IMR-90 (cell line): ENCODE measurements at regions not wholly inside any gene's neighbourhood (a gene's known extent, or its start where the extent isn't known, plus 50 kb on each side); places are given as distances from the start of the nearest gene placed in this dataset.

Experiments used
- ATAC-seq: fragments of 200-7000 bp; cut with Tn5 transposase; 2 replicates; pipeline ENCODE4 v1.9.1; 2020; ENCODE audit warnings: low read depth, mild to moderate bottlenecking, moderate library complexity
- BruUV-seq: library from RNA; stranded (reverse); fragments of 400-500 nt; replicated peaks from 2 replicates; lab custom pipeline; 2021; lab: Mats Ljungman, UMichigan
- CTCF ChIA-PET: fragments of 300-600 bp; formaldehyde crosslinking; extraction: SDS; loops from one replicate; lab custom pipeline; 2021; ENCODE audit warnings: antibody characterized with exemption; lab: Yijun Ruan, JAX
- POLR2A ChIA-PET: fragments of 300-600 bp; sonication (Branson Sonifier 250); formaldehyde crosslinking; loops from one replicate; lab custom pipeline; 2022; ENCODE audit warnings: antibody characterized with exemption; ENCODE audit not compliant: unreplicated experiment; lab: Charles Lee
- DNase-seq: peaks from one replicate; pipeline ENCODE4 v3.0.0; 2013
- H2AFZ ChIP-seq: replicated peaks from 2 replicates; pipeline ENCODE3; 2013; ENCODE audit warnings: low read length, mild to moderate bottlenecking; ENCODE audit not compliant: poor library complexity
- H2AK5ac ChIP-seq: 2 replicates; pipeline ENCODE4 v1.6.1; 2013; ENCODE audit warnings: low read depth, low read length, inconsistent platforms
- H2AK9ac ChIP-seq: replicated peaks from 2 replicates; pipeline ENCODE3; 2013; ENCODE audit warnings: mild to moderate bottlenecking, low read depth, low read length, moderate library complexity; ENCODE audit not compliant: poor library complexity
- H2BK120ac ChIP-seq: 2 replicates; pipeline ENCODE4 v1.6.1; 2013; ENCODE audit warnings: low read depth, low read length, inconsistent platforms
- H2BK15ac ChIP-seq: 3 replicates; pipeline ENCODE4 v1.6.1; 2013; ENCODE audit warnings: low read depth, low read length, inconsistent platforms
- H2BK20ac ChIP-seq: 2 replicates; pipeline ENCODE4 v1.6.1; 2013; ENCODE audit warnings: low read depth, mild to moderate bottlenecking, inconsistent platforms, low read length, moderate library complexity
- H2BK5ac ChIP-seq: 2 replicates; pipeline ENCODE4 v1.6.1; 2013; ENCODE audit warnings: mild to moderate bottlenecking, low read depth, low read length, inconsistent platforms; ENCODE audit not compliant: poor library complexity, severe bottlenecking
- H3K14ac ChIP-seq: replicated peaks from 2 replicates; pipeline ENCODE4 v1.6.1; 2013; ENCODE audit warnings: low read depth, low read length, inconsistent platforms
- H3K18ac ChIP-seq: 2 replicates; pipeline ENCODE4 v1.6.1; 2013; ENCODE audit warnings: low read depth, low read length, control low read depth
- H3K23ac ChIP-seq: 2 replicates; pipeline ENCODE4 v1.6.1; 2013; ENCODE audit warnings: low read depth, low read length, inconsistent platforms
- H3K27ac ChIP-seq: 2 replicates; pipeline ENCODE4 v1.5.1; 2013; ENCODE audit warnings: mild to moderate bottlenecking, control low read depth, low read length; ENCODE audit not compliant: insufficient read depth
- H3K27me3 ChIP-seq: 2 replicates; pipeline ENCODE4 v1.6.1; 2013; ENCODE audit warnings: low read length; ENCODE audit not compliant: control insufficient read depth, insufficient read depth
- H3K36me3 ChIP-seq: 2 replicates; pipeline ENCODE4 v1.6.1; 2013; ENCODE audit warnings: low read length, mixed read lengths; ENCODE audit not compliant: control insufficient read depth, insufficient read depth
- H3K4ac ChIP-seq: 2 replicates; pipeline ENCODE4 v1.6.1; 2013; ENCODE audit warnings: low read depth, low read length, inconsistent platforms
- H3K4me1 ChIP-seq: 2 replicates; pipeline ENCODE4 v1.6.1; 2013; ENCODE audit warnings: low read length, mixed read lengths; ENCODE audit not compliant: control insufficient read depth, insufficient read depth
- H3K4me2 ChIP-seq: 2 replicates; pipeline ENCODE4 v1.6.1; 2013; ENCODE audit warnings: low read depth, mild to moderate bottlenecking, control low read depth, low read length, moderate library complexity
- H3K4me3 ChIP-seq: 2 replicates; pipeline ENCODE4 v1.5.1; 2013; ENCODE audit warnings: low read depth, mild to moderate bottlenecking, control low read depth, low read length, moderate library complexity; ENCODE audit not compliant: insufficient read depth
- H3K56ac ChIP-seq: 2 replicates; pipeline ENCODE4 v1.6.1; 2013; ENCODE audit warnings: low read length, inconsistent platforms; ENCODE audit not compliant: insufficient read depth; ENCODE audit errors: extremely low read depth
- H3K79me1 ChIP-seq, 2 experiments: 2 replicates each; pipeline ENCODE4 v1.6.1; 2013; ENCODE audit warnings: low read length in 2 of 2, inconsistent platforms in 1 of 2, low read depth in 1 of 2
- H3K9ac ChIP-seq: 2 replicates; pipeline ENCODE4 v1.6.1; 2013; ENCODE audit warnings: low read depth, low read length, control low read depth
- H3K9me1 ChIP-seq: 2 replicates; pipeline ENCODE4 v1.6.1; 2013; ENCODE audit warnings: low read length, inconsistent platforms; ENCODE audit not compliant: insufficient read depth
- H3K9me3 ChIP-seq: 2 replicates; pipeline ENCODE4 v1.6.1; 2013; ENCODE audit warnings: low read length; ENCODE audit not compliant: control insufficient read depth, insufficient read depth
- H4K20me1 ChIP-seq: 2 replicates; pipeline ENCODE4 v1.6.1; 2013; ENCODE audit warnings: low read length, inconsistent platforms; ENCODE audit not compliant: insufficient read depth
- H4K5ac ChIP-seq: 2 replicates; pipeline ENCODE4 v1.6.1; 2013; ENCODE audit warnings: mild to moderate bottlenecking, low read depth, low read length, control low read depth
- H4K8ac ChIP-seq, 2 experiments: 2 replicates each; pipeline ENCODE4 v1.6.1; 2013; ENCODE audit warnings: low read depth in 2 of 2, low read length in 2 of 2, control low read depth in 1 of 2, inconsistent platforms in 1 of 2
- H4K91ac ChIP-seq: 2 replicates; pipeline ENCODE4 v1.6.1; 2013; ENCODE audit warnings: low read depth, low read length, inconsistent platforms; ENCODE audit not compliant: insufficient read depth
- BHLHE40 ChIP-seq: fragments of 150-350 bp; IDR thresholded peaks from 2 replicates; pipeline ENCODE4 v1.6.1; 2016; ENCODE audit warnings: mild to moderate bottlenecking, low read depth, low read length
- CEBPB ChIP-seq: IDR thresholded peaks from 2 replicates; pipeline ENCODE4 v1.6.1; 2012; ENCODE audit warnings: low read depth, low read length, improper control_type of control experiment
- CHD1 ChIP-seq: IDR thresholded peaks from 2 replicates; pipeline ENCODE4 v1.6.1; 2012; ENCODE audit warnings: low read depth, low read length, improper control_type of control experiment
- ELK1 ChIP-seq: fragments of 150-350 bp; IDR thresholded peaks from 2 replicates; pipeline ENCODE4 v1.6.1; 2016; ENCODE audit warnings: low read depth, mild to moderate bottlenecking, low read length, moderate library complexity, borderline replicate concordance
- FOS ChIP-seq: fragments of 150-350 bp; IDR thresholded peaks from 2 replicates; pipeline ENCODE4 v1.6.1; 2016; ENCODE audit warnings: low read depth, low read length
- MAFK ChIP-seq: IDR thresholded peaks from 2 replicates; pipeline ENCODE4 v1.6.1; 2012; ENCODE audit warnings: low read depth, low read length, improper control_type of control experiment
- MAZ ChIP-seq: IDR thresholded peaks from 2 replicates; pipeline ENCODE4 v1.6.1; 2012; ENCODE audit warnings: low read depth, mild to moderate bottlenecking, low read length, improper control_type of control experiment, moderate library complexity, borderline replicate concordance
- MXI1 ChIP-seq: IDR thresholded peaks from 2 replicates; pipeline ENCODE4 v1.6.1; 2012; ENCODE audit warnings: low read depth, mild to moderate bottlenecking, low read length, moderate library complexity, borderline replicate concordance
- NFE2L2 ChIP-seq: fragments of 150-350 bp; IDR thresholded peaks from 2 replicates; pipeline ENCODE4 v1.6.1; 2016; ENCODE audit warnings: low read depth, mild to moderate bottlenecking, low read length
- POLR2A ChIP-seq: IDR thresholded peaks from 2 replicates; pipeline ENCODE4 v1.6.1; 2012; ENCODE audit warnings: mild to moderate bottlenecking, low read depth, low read length
- RAD21 ChIP-seq: IDR thresholded peaks from 2 replicates; pipeline ENCODE4 v1.6.1; 2012; ENCODE audit warnings: low read length, improper control_type of control experiment
- RCOR1 ChIP-seq: IDR thresholded peaks from 2 replicates; pipeline ENCODE4 v1.6.1; 2012; ENCODE audit warnings: mild to moderate bottlenecking, low read length, improper control_type of control experiment; ENCODE audit not compliant: insufficient replicate concordance
- RFX5 ChIP-seq: IDR thresholded peaks from 2 replicates; pipeline ENCODE4 v1.8.0; 2012; ENCODE audit warnings: low read depth, mild to moderate bottlenecking, low read length, moderate library complexity
- SMC3 ChIP-seq: fragments of 150-350 bp; IDR thresholded peaks from 2 replicates; pipeline ENCODE4 v1.6.1; 2016; ENCODE audit warnings: low read depth, mild to moderate bottlenecking, antibody characterized with exemption, low read length, moderate library complexity
- USF2 ChIP-seq: fragments of 150-350 bp; IDR thresholded peaks from 2 replicates; pipeline ENCODE4 v1.6.1; 2017; ENCODE audit warnings: mild to moderate bottlenecking, antibody characterized with exemption, low read length, low read depth
- WGBS, 2 experiments: methylation state at CpG; one replicate each; pipeline versions ENCODE4 v1.1.5 to v1.1.7; 2013; ENCODE audit warnings: missing lambda C conversion rate in 2 of 2; ENCODE audit not compliant: insufficient read length in 1 of 2; ENCODE audit errors: extremely low coverage in 2 of 2; 5-methylcytosine and 5-hydroxymethylcytosine counted together
- dilution Hi-C: fragments of 300-500 bp; cut with HindIII; formaldehyde crosslinking; loops from one replicate; pipeline ENCODE4 v1.14.3; 2018; ENCODE audit warnings: low sequenced_read_pairs; ENCODE audit not compliant: unreplicated experiment
- in situ Hi-C: fragments of 300-500 bp; cut with MboI; formaldehyde crosslinking; loops from 3 replicates; pipeline ENCODE4 v1.14.3; 2019; ENCODE audit warnings: low sequenced_read_pairs, inconsistent platforms, mixed read lengths
- intact Hi-C: fragments of 100-400 bp; cut with micrococcal nuclease; formaldehyde crosslinking; loops from 2 replicates; pipeline ENCODE4 v1.10.0; 2022
- TF ChIP-seq, protein P1 (sequence below): conservative IDR thresholded peaks from 2 replicates; pipeline ENCODE4 v1.5.1; 2012; ENCODE audit warnings: mild to moderate bottlenecking, low read depth, low read length, improper control_type of control experiment

DNA sequence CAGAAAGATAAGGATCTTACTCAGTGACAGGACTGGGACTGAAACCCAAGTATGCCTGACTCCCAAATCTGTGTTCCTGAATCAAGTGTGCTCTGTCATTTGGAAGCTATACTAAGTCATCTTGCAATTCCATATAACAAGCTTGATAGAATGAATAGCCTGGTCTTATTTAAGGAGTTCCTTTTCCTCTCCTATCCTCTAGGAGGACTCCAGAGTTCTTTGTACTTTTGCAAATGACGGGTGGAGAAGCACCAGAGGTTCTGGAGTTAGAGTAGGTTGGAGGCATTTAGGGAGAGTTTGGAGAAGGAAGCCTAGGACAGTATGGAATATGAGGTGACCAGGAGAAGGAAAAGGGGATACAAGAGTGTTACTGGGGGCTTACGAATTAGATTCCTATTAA lies 92.9 kb upstream of the RCN1 start:
- Histone ChIP-seq H2BK15ac (no peak overlapping the region), H3K9ac (no peak overlapping the region), H4K91ac (no peak overlapping the region), H4K8ac (no peak overlapping the region), H3K4me2 (no peak overlapping the region), H2AFZ (no peak overlapping the region), H2AK9ac (no peak overlapping the region), H3K36me3 (no peaks in the 10 kb centered on the region), H2AK5ac (no peak overlapping the region), H3K27ac (no peak overlapping the region), H2BK120ac (no peak overlapping the region), H4K5ac (no peak overlapping the region), H3K9me3 (no peaks in the 10 kb centered on the region; the same call in 1 of the 2 replicates), H3K23ac (no peak overlapping the region), H3K9me1 (peaks cover 2% of the 10 kb centered on the region; the same call in 1 of the 2 replicates), H3K4me1 (0 out of 2 replicates have a peak, but pooled peaks cover 2% of the 10 kb centered on the region), H3K56ac (no peak overlapping the region), H2BK5ac (no peak overlapping the region), H3K79me1 (no peaks in the 10 kb centered on the region), H3K4ac (no peak overlapping the region), H2BK20ac (no peak overlapping the region), H3K4me3 (no peak overlapping the region), H4K20me1 (no peaks in the 10 kb centered on the region), H3K18ac (no peak overlapping the region), H3K14ac (no peak overlapping the region), H3K27me3 (peaks cover 49% of the 10 kb centered on the region)
- intact Hi-C loops, result no loop called here
- TF ChIP-seq FOS, result no peak
- TF ChIP-seq ELK1, result no peak
- no peak for TF ChIP-seq MAFK
- TF ChIP-seq, protein P1, sequence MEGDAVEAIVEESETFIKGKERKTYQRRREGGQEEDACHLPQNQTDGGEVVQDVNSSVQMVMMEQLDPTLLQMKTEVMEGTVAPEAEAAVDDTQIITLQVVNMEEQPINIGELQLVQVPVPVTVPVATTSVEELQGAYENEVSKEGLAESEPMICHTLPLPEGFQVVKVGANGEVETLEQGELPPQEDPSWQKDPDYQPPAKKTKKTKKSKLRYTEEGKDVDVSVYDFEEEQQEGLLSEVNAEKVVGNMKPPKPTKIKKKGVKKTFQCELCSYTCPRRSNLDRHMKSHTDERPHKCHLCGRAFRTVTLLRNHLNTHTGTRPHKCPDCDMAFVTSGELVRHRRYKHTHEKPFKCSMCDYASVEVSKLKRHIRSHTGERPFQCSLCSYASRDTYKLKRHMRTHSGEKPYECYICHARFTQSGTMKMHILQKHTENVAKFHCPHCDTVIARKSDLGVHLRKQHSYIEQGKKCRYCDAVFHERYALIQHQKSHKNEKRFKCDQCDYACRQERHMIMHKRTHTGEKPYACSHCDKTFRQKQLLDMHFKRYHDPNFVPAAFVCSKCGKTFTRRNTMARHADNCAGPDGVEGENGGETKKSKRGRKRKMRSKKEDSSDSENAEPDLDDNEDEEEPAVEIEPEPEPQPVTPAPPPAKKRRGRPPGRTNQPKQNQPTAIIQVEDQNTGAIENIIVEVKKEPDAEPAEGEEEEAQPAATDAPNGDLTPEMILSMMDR, result no peak
- no peak for TF ChIP-seq RCOR1
- TF ChIP-seq NFE2L2, result no peak
- no peak for TF ChIP-seq MXI1
- TF ChIP-seq RFX5, result no peak
- TF ChIP-seq RAD21, result no peak
- TF ChIP-seq CEBPB, result no peak
- no peak for TF ChIP-seq BHLHE40
- TF ChIP-seq POLR2A, result no peak
- no peak for TF ChIP-seq MAZ
- TF ChIP-seq CHD1, result no peak
- TF ChIP-seq SMC3, result no peak
- TF ChIP-seq USF2, result no peak
- in situ Hi-C loops, result no loop called here
- ChIA-PET CTCF (interaction anchor here (0.9 kb wide), 1 partner anchor 600 kb away, joined by 3 read pairs; no protein-coding TSS in a partner anchor), POLR2A (no interaction called here)
- no CpG with 5 or more reads among the region's 2 CpGs for WGBS, 2 experiments
- dilution Hi-C loops, result no loop called here
- BruUV-seq, result no TSS peak
- no peak for ATAC-seq
- no peak for DNase-seq
